Mesenchymal stem cell (in vitro differentiated cells and primary cell): ENCODE measurements at regions not wholly inside any gene's neighbourhood (a gene's known extent, or its start where the extent isn't known, plus 50 kb on each side); places are given as distances from the start of the nearest gene placed in this dataset.
A peak's percentile ranks its signal among the peaks of the same experiment; 100 is the strongest.

Source experiments
- DNase-seq: peaks from one replicate; pipeline ENCODE4 v3.0.0-alpha.2; 2013
- H2AFZ ChIP-seq: one replicate; pipeline ENCODE4 v1.6.1; 2013; ENCODE audit warnings: low read depth, mild to moderate bottlenecking, control low read depth, inconsistent platforms, low read length, moderate library complexity
- H2AK5ac ChIP-seq: 2 replicates; pipeline ENCODE4 v1.6.1; 2013; ENCODE audit warnings: low read length, moderate library complexity, mild to moderate bottlenecking, inconsistent platforms; ENCODE audit not compliant: severe bottlenecking
- H2BK120ac ChIP-seq: one replicate; pipeline ENCODE4 v1.6.1; 2013; ENCODE audit warnings: low read depth, mild to moderate bottlenecking, inconsistent platforms, low read length, moderate library complexity
- H2BK12ac ChIP-seq, 2 experiments: one replicate each; pipeline ENCODE4 v1.6.1; 2013; ENCODE audit warnings: inconsistent platforms in 2 of 2, low read length in 2 of 2, mild to moderate bottlenecking in 2 of 2, moderate library complexity in 2 of 2, control low read depth in 1 of 2
- H2BK15ac ChIP-seq: one replicate; pipeline ENCODE4 v1.6.1; 2013; ENCODE audit warnings: mild to moderate bottlenecking, low read depth, inconsistent platforms; ENCODE audit not compliant: poor library complexity, severe bottlenecking
- H2BK5ac ChIP-seq: 2 replicates; pipeline ENCODE4 v1.6.1; 2013; ENCODE audit warnings: low read depth, mild to moderate bottlenecking, low read length, control low read depth, inconsistent platforms; ENCODE audit not compliant: poor library complexity, severe bottlenecking
- H3K14ac ChIP-seq, 2 experiments: one replicate each; pipeline ENCODE4 v1.6.1; 2013; ENCODE audit warnings: inconsistent platforms in 2 of 2, low read length in 2 of 2, control low read depth in 1 of 2, mild to moderate bottlenecking in 1 of 2, moderate library complexity in 1 of 2
- H3K18ac ChIP-seq, 2 experiments: one replicate each; pipeline ENCODE4 v1.6.1; 2013; ENCODE audit warnings: inconsistent platforms in 2 of 2, low read length in 2 of 2, control low read depth in 1 of 2, low read depth in 1 of 2, mild to moderate bottlenecking in 1 of 2
- H3K23ac ChIP-seq, 2 experiments: one replicate each; pipeline ENCODE4 v1.6.1; 2013; ENCODE audit warnings: inconsistent platforms in 2 of 2, low read length in 2 of 2, mild to moderate bottlenecking in 2 of 2, moderate library complexity in 2 of 2, control low read depth in 1 of 2
- H3K27ac ChIP-seq: 2 replicates; pipeline ENCODE4 v1.5.1; 2013; ENCODE audit warnings: mild to moderate bottlenecking, moderate library complexity, low read length, control low read depth, inconsistent platforms; ENCODE audit not compliant: poor library complexity, severe bottlenecking
- H3K27me3 ChIP-seq, 2 experiments: 2 replicates each; pipeline versions ENCODE4 v1.6.1 to v1.7.0; 2013; ENCODE audit warnings: low read length in 2 of 2, mild to moderate bottlenecking in 2 of 2, moderate library complexity in 2 of 2, control low read depth in 1 of 2, inconsistent platforms in 1 of 2; ENCODE audit not compliant: control insufficient read depth in 1 of 2, insufficient read depth in 1 of 2
- H3K36me3 ChIP-seq, 2 experiments: 2 replicates each; pipeline versions ENCODE4 v1.6.1 to v1.7.0; 2013; ENCODE audit warnings: low read length in 2 of 2, control low read depth in 1 of 2, inconsistent platforms in 1 of 2, low read depth in 1 of 2, mild to moderate bottlenecking in 1 of 2; ENCODE audit not compliant: insufficient read depth in 2 of 2, control insufficient read depth in 1 of 2
- H3K4ac ChIP-seq, 2 experiments: one replicate each; pipeline ENCODE4 v1.6.1; 2013; ENCODE audit warnings: inconsistent platforms in 2 of 2, low read length in 2 of 2, mild to moderate bottlenecking in 2 of 2, moderate library complexity in 2 of 2, control low read depth in 1 of 2, low read depth in 1 of 2
- H3K4me1 ChIP-seq: 2 replicates; pipeline ENCODE4 v1.6.1; 2013; ENCODE audit warnings: low read depth, low read length, control low read depth; ENCODE audit not compliant: control insufficient read depth, insufficient read depth
- H3K4me2 ChIP-seq: 2 replicates; pipeline ENCODE4 v1.6.1; 2013; ENCODE audit warnings: low read length, mild to moderate bottlenecking, inconsistent platforms; ENCODE audit not compliant: poor library complexity, severe bottlenecking
- H3K4me3 ChIP-seq, 2 experiments: 2 replicates each; pipeline versions ENCODE4 v1.5.1 to v1.7.0; 2013; ENCODE audit warnings: low read length in 2 of 2, mild to moderate bottlenecking in 2 of 2, control low read depth in 1 of 2, low read depth in 1 of 2; ENCODE audit not compliant: insufficient read depth in 1 of 2
- H3K79me1 ChIP-seq: replicated peaks from 2 replicates; pipeline ENCODE4 v1.6.1; 2013; ENCODE audit warnings: mild to moderate bottlenecking, control low read depth, low read length, inconsistent platforms; ENCODE audit not compliant: poor library complexity, severe bottlenecking
- H3K9ac ChIP-seq: 2 replicates; pipeline ENCODE4 v1.7.0; 2013; ENCODE audit warnings: mild to moderate bottlenecking, low read length, moderate library complexity
- H3K9me3 ChIP-seq: 2 replicates; pipeline ENCODE4 v1.7.0; 2013; ENCODE audit warnings: mild to moderate bottlenecking, low read length; ENCODE audit not compliant: control insufficient read depth
- H4K8ac ChIP-seq: one replicate; pipeline ENCODE4 v1.6.1; 2013; ENCODE audit warnings: inconsistent platforms, mild to moderate bottlenecking, low read length, moderate library complexity
- H4K91ac ChIP-seq: one replicate; pipeline ENCODE4 v1.6.1; 2013; ENCODE audit warnings: mild to moderate bottlenecking, low read length, inconsistent platforms
- WGBS: methylation state at CpG from one replicate; pipeline ENCODE4 v1.1.7; 2013; ENCODE audit warnings: mixed read lengths; 5-methylcytosine and 5-hydroxymethylcytosine counted together

- H3K14ac ChIP-seq: no peak overlapping the region
- H4K91ac ChIP-seq: no peak overlapping the region
- H3K9me3 ChIP-seq: no peaks in the 10 kb centered on the region
- H3K79me1 ChIP-seq: no peaks in the 10 kb centered on the region
- H3K36me3 ChIP-seq: no peaks in the 10 kb centered on the region
- H4K8ac ChIP-seq: no peak overlapping the region
- peaks cover 1% of the 10 kb centered on the region for H3K4me1 ChIP-seq
- no peak overlapping the region for H3K18ac ChIP-seq
- no peak overlapping the region for H3K4me2 ChIP-seq
- H3K4me3 ChIP-seq: no peak overlapping the region
- no peak overlapping the region for H3K4ac ChIP-seq
- no peak for DNase-seq
- H2BK5ac ChIP-seq: no peak overlapping the region
- no peak overlapping the region for H3K23ac ChIP-seq
- H2BK15ac ChIP-seq: no peak overlapping the region
- no peak overlapping the region for H3K27ac ChIP-seq
- no peak overlapping the region for H2AK5ac ChIP-seq
- no peak overlapping the region for H2AFZ ChIP-seq
- no peak overlapping the region for H2BK120ac ChIP-seq
- H3K9ac ChIP-seq: no peak overlapping the region
- no peak overlapping the region for H2BK12ac ChIP-seq
- no peaks in the 10 kb centered on the region for H3K27me3 ChIP-seq
Observed at GRCh38 chr1:96579636-96580035, 141.9 kb upstream of the PTBP2 start.

- H3K27ac ChIP-seq: no peak overlapping the region
- no peak overlapping the region for H2BK15ac ChIP-seq
- H3K4ac ChIP-seq: no peak overlapping the region
- H2AFZ ChIP-seq: peak overlapping the region; percentile 23
- no peak for DNase-seq
- H2BK5ac ChIP-seq: no peak overlapping the region
- H2AK5ac ChIP-seq: no peak overlapping the region
- no peak overlapping the region for H4K91ac ChIP-seq
- no peak overlapping the region for H3K18ac ChIP-seq
- H3K9ac ChIP-seq: no peak overlapping the region
- H3K4me1 ChIP-seq: peaks cover 1% of the 10 kb centered on the region
- no peak overlapping the region for H3K4me2 ChIP-seq
- no peaks in the 10 kb centered on the region for H3K79me1 ChIP-seq
- no peaks in the 10 kb centered on the region for H3K9me3 ChIP-seq
- H2BK120ac ChIP-seq: no peak overlapping the region
- no peaks in the 10 kb centered on the region for H3K36me3 ChIP-seq
- H4K8ac ChIP-seq: no peak overlapping the region
- H2BK12ac ChIP-seq: no peak overlapping the region
- H3K23ac ChIP-seq: no peak overlapping the region
- no peak overlapping the region for H3K14ac ChIP-seq
- H3K27me3 ChIP-seq: no peaks in the 10 kb centered on the region
- WGBS: 60% methylated on average over 7 of the region's 7 CpGs
- no peak overlapping the region for H3K4me3 ChIP-seq
Observed at GRCh38 chr1:96580920-96581319, 140.7 kb upstream of the PTBP2 start.

GRCh38 chr1:96581772-96582171 lies 139.8 kb upstream of the PTBP2 start:
- Histone ChIP-seq H2AFZ (no peak overlapping the region), H2BK12ac (no peak overlapping the region), H3K4me2 (no peak overlapping the region), H3K4me1 (peaks cover 1% of the 10 kb centered on the region), H3K18ac (no peak overlapping the region), H3K27ac (no peak overlapping the region), H2BK15ac (no peak overlapping the region), H2BK5ac (no peak overlapping the region), H3K23ac (no peak overlapping the region), H3K14ac (no peak overlapping the region), H3K36me3 (no peaks in the 10 kb centered on the region), H3K27me3 (no peaks in the 10 kb centered on the region), H3K9ac (no peak overlapping the region), H3K4ac (no peak overlapping the region), H2AK5ac (no peak overlapping the region), H2BK120ac (no peak overlapping the region), H4K8ac (peak overlapping the region; percentile 37), H3K79me1 (no peaks in the 10 kb centered on the region), H4K91ac (no peak overlapping the region), H3K4me3 (no peak overlapping the region), H3K9me3 (no peaks in the 10 kb centered on the region)
- WGBS: 56% methylated on average over 5 of the region's 7 CpGs
- DNase-seq: no peak

- no peaks in the 10 kb centered on the region for H3K27me3 ChIP-seq
- no peaks in the 10 kb centered on the region for H3K36me3 ChIP-seq
- no peak overlapping the region for H2BK12ac ChIP-seq
- no peak overlapping the region for H2AFZ ChIP-seq
- DNase-seq: no peak
- no peaks in the 10 kb centered on the region for H3K9me3 ChIP-seq
- no peak overlapping the region for H3K4me2 ChIP-seq
- H4K91ac ChIP-seq: no peak overlapping the region
- H3K4me3 ChIP-seq: no peak overlapping the region
- H3K27ac ChIP-seq: no peak overlapping the region
- no peak overlapping the region for H3K23ac ChIP-seq
- H2BK5ac ChIP-seq: no peak overlapping the region
- H3K4ac ChIP-seq: no peak overlapping the region
- H3K9ac ChIP-seq: no peak overlapping the region
- H2BK15ac ChIP-seq: no peak overlapping the region
- no peak overlapping the region for H2AK5ac ChIP-seq
- H3K4me1 ChIP-seq: peaks cover 1% of the 10 kb centered on the region
- no peak overlapping the region for H3K14ac ChIP-seq
- no peaks in the 10 kb centered on the region for H3K79me1 ChIP-seq
- no peak overlapping the region for H4K8ac ChIP-seq
- no peak overlapping the region for H3K18ac ChIP-seq
- H2BK120ac ChIP-seq: no peak overlapping the region
Observed at GRCh38 chr1:96583903-96584302, 137.7 kb upstream of the PTBP2 start.
